Panc1 (cell line): ENCODE measurements at regions not wholly inside any gene's neighbourhood (a gene's known extent, or its start where the extent isn't known, plus 50 kb on each side); places are given as distances from the start of the nearest gene placed in this dataset.
"Not testable (repeated sequence)": the region's sequence is repeated elsewhere in the genome, so short reads cannot be mapped to it uniquely, and the experiment has no call there.

Experiments
- ATAC-seq: fragments of 200-7000 bp; cut with Tn5 transposase; 2 replicates; pipeline ENCODE4 v1.9.1; 2020; ENCODE audit warnings: mild to moderate bottlenecking, moderate library complexity
- BruUV-seq: library from RNA; stranded (reverse); fragments of 400-500 nt; replicated peaks from 2 replicates; lab custom pipeline; 2021; lab: Mats Ljungman, UMichigan
- CTCF ChIA-PET: fragments of 300-600 bp; sonication (Branson Sonifier 250); formaldehyde crosslinking; loops from one replicate; lab custom pipeline; 2022; ENCODE audit warnings: antibody characterized with exemption; lab: Charles Lee
- POLR2A ChIA-PET: fragments of 300-600 bp; sonication (Branson Sonifier 250); formaldehyde crosslinking; loops from one replicate; lab custom pipeline; 2022; ENCODE audit warnings: antibody characterized with exemption; lab: Charles Lee
- DNase-seq: peaks from one replicate; pipeline ENCODE4 v3.0.0-alpha.2; 2010; ENCODE audit warnings: low read depth, low spot score
- H3K27ac ChIP-seq: 2 replicates; pipeline ENCODE4 v1.5.1; 2011; ENCODE audit warnings: mild to moderate bottlenecking, low read length, inconsistent platforms
- H3K27me3 ChIP-seq: fragments of 200-500 bp; sonication (Bioruptor generic); 2 replicates; pipeline ENCODE4 v1.6.0; 2014; ENCODE audit warnings: low read length, inconsistent platforms; ENCODE audit not compliant: control insufficient read depth, insufficient read depth
- H3K36me3 ChIP-seq: fragments of 200-500 bp; sonication (Bioruptor generic); 2 replicates; pipeline ENCODE4 v1.5.1; 2014; ENCODE audit warnings: inconsistent platforms, mild to moderate bottlenecking, low read length, moderate library complexity; ENCODE audit not compliant: control insufficient read depth, insufficient read depth
- H3K4me1 ChIP-seq: 2 replicates; pipeline ENCODE4 v1.5.1; 2011; ENCODE audit warnings: inconsistent platforms, mild to moderate bottlenecking, low read length, moderate library complexity; ENCODE audit not compliant: control insufficient read depth, insufficient read depth
- H3K4me3 ChIP-seq, 2 experiments: 2 replicates each; pipeline ENCODE4 v1.5.1; 2011 to 2012; ENCODE audit warnings: low read depth in 2 of 2, low read length in 2 of 2, mild to moderate bottlenecking in 2 of 2, inconsistent platforms in 1 of 2, moderate library complexity in 1 of 2
- H3K9me3 ChIP-seq: fragments of 200-500 bp; sonication (Bioruptor generic); 2 replicates; pipeline ENCODE4 v1.5.1; 2014; ENCODE audit warnings: low read depth, mild to moderate bottlenecking, inconsistent platforms, low read length, moderate library complexity; ENCODE audit not compliant: control insufficient read depth, insufficient read depth
- POLR2AphosphoS5 ChIP-seq: IDR thresholded peaks from 2 replicates; pipeline ENCODE4 v1.6.1; 2012; ENCODE audit warnings: mild to moderate bottlenecking, low read depth, low read length, moderate library complexity
- SIN3A ChIP-seq: IDR thresholded peaks from 2 replicates; pipeline ENCODE4 v1.6.1; 2012; ENCODE audit warnings: low read depth, mild to moderate bottlenecking, low read length, moderate library complexity, borderline replicate concordance; ENCODE audit not compliant: insufficient read depth
- TCF7L2 ChIP-seq: IDR thresholded peaks from 2 replicates; pipeline ENCODE4 v1.6.1; 2011; ENCODE audit warnings: mild to moderate bottlenecking, low read depth, low read length, inconsistent platforms
- in situ Hi-C: cut with HindIII; loops from 2 replicates; pipeline ENCODE4 v1.10.0; 2016; ENCODE audit warnings: low sequenced_read_pairs, low pct_unique_long_range_greater_than_20kb
- intact Hi-C: fragments of 100-400 bp; cut with micrococcal nuclease; formaldehyde crosslinking; loops from one replicate; pipeline ENCODE4 v1.10.0; 2022; ENCODE audit not compliant: unreplicated experiment
- TF ChIP-seq, protein P1 (sequence below): fragments of 450-650 bp; IDR thresholded peaks from 2 replicates; pipeline ENCODE4 v1.5.1; 2017; ENCODE audit warnings: mild to moderate bottlenecking
- TF ChIP-seq, protein P2 (sequence below), 2 experiments: IDR thresholded peaks; 2 replicates each; pipeline ENCODE4 v1.6.1; 2011 to 2012; ENCODE audit warnings: low read depth in 2 of 2, control low read depth in 1 of 2, low read length in 1 of 2, mild to moderate bottlenecking in 1 of 2, moderate library complexity in 1 of 2; ENCODE audit not compliant: insufficient read depth in 1 of 2

DNA sequence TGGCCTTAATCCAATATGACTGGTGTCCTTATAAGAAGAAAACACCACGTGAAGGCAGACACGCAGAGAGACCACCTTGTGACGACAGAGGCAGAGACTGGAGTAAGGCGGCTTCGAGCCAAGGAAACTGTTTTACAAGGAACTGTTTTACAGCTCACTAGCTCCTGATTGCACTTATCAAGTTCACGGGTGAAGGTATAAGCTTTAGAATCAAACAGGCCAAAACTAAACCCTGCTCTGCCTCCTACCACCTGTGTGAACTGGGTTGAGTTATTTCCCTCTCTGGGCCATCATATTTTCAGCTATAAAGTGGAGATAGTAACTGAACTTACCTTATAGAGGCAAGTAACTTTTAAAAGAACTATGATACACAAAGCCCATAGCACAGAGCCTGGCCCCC lies 166.9 kb upstream of the NFIA start:
- H3K27me3 ChIP-seq, result no peaks in the 10 kb centered on the region
- in situ Hi-C loops (no loop called here), intact Hi-C loops (no loop called here)
- no peaks in the 10 kb centered on the region for H3K9me3 ChIP-seq
- no peaks in the 10 kb centered on the region for H3K4me1 ChIP-seq
- no peak overlapping the region for H3K27ac ChIP-seq
- CTCF ChIA-PET, result interaction anchor here (0.6 to 0.7 kb wide), 2 partner anchors 14 to 1260 kb away, joined by 3 to 5 read pairs; no protein-coding TSS in a partner anchor
- no peak overlapping the region for H3K4me3 ChIP-seq
- TF ChIP-seq, protein P1, sequence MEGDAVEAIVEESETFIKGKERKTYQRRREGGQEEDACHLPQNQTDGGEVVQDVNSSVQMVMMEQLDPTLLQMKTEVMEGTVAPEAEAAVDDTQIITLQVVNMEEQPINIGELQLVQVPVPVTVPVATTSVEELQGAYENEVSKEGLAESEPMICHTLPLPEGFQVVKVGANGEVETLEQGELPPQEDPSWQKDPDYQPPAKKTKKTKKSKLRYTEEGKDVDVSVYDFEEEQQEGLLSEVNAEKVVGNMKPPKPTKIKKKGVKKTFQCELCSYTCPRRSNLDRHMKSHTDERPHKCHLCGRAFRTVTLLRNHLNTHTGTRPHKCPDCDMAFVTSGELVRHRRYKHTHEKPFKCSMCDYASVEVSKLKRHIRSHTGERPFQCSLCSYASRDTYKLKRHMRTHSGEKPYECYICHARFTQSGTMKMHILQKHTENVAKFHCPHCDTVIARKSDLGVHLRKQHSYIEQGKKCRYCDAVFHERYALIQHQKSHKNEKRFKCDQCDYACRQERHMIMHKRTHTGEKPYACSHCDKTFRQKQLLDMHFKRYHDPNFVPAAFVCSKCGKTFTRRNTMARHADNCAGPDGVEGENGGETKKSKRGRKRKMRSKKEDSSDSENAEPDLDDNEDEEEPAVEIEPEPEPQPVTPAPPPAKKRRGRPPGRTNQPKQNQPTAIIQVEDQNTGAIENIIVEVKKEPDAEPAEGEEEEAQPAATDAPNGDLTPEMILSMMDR, result no peak
- TF ChIP-seq, protein P2, sequence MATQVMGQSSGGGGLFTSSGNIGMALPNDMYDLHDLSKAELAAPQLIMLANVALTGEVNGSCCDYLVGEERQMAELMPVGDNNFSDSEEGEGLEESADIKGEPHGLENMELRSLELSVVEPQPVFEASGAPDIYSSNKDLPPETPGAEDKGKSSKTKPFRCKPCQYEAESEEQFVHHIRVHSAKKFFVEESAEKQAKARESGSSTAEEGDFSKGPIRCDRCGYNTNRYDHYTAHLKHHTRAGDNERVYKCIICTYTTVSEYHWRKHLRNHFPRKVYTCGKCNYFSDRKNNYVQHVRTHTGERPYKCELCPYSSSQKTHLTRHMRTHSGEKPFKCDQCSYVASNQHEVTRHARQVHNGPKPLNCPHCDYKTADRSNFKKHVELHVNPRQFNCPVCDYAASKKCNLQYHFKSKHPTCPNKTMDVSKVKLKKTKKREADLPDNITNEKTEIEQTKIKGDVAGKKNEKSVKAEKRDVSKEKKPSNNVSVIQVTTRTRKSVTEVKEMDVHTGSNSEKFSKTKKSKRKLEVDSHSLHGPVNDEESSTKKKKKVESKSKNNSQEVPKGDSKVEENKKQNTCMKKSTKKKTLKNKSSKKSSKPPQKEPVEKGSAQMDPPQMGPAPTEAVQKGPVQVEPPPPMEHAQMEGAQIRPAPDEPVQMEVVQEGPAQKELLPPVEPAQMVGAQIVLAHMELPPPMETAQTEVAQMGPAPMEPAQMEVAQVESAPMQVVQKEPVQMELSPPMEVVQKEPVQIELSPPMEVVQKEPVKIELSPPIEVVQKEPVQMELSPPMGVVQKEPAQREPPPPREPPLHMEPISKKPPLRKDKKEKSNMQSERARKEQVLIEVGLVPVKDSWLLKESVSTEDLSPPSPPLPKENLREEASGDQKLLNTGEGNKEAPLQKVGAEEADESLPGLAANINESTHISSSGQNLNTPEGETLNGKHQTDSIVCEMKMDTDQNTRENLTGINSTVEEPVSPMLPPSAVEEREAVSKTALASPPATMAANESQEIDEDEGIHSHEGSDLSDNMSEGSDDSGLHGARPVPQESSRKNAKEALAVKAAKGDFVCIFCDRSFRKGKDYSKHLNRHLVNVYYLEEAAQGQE (IDR thresholded peaks at IDR 0.05; ENCODE audit: insufficient read depth in 1 of 2, low read depth in 2 of 2, low read length in 1 of 2), result no peak
- TF ChIP-seq POLR2AphosphoS5 (no peak), TCF7L2 (no peak), SIN3A (no peak)
- DNase-seq, result no peak
- ATAC-seq, result no peak
- POLR2A ChIA-PET, result no interaction called here
- H3K36me3 ChIP-seq, result no peaks in the 10 kb centered on the region
- BruUV-seq, result no TSS peak

DNA sequence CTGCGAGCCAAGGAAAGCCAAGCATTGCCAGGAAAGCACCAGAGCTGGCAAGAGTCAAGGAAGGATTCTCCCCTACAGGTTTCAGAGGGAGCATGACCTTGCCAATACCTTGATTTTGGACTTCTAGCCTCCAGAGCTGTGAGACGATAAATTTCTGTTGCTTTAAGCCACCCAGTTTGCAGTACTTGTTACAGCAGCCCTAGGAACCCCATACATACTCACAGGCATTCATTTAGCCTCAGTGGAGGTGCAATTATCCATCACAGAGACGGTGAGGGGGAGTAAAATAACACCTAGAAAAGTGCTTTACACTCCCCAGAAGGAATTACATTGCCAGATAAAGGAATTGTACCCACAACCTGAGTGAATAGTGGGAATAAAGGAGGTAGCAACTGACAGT lies 167.4 kb upstream of the NFIA start:
- DNase-seq, result no peak
- ATAC-seq, result no peak
- H3K36me3 ChIP-seq, result no peaks in the 10 kb centered on the region
- no peak overlapping the region for H3K4me3 ChIP-seq
- ChIA-PET CTCF (no interaction called here), POLR2A (no interaction called here)
- H3K9me3 ChIP-seq, result no peaks in the 10 kb centered on the region
- BruUV-seq, result no TSS peak
- H3K27me3 ChIP-seq, result no peaks in the 10 kb centered on the region
- intact Hi-C loops (no loop called here), in situ Hi-C loops (no loop called here)
- no peaks in the 10 kb centered on the region for H3K4me1 ChIP-seq
- no peak overlapping the region for H3K27ac ChIP-seq
- TF ChIP-seq POLR2AphosphoS5 (no peak), TCF7L2 (no peak)

DNA sequence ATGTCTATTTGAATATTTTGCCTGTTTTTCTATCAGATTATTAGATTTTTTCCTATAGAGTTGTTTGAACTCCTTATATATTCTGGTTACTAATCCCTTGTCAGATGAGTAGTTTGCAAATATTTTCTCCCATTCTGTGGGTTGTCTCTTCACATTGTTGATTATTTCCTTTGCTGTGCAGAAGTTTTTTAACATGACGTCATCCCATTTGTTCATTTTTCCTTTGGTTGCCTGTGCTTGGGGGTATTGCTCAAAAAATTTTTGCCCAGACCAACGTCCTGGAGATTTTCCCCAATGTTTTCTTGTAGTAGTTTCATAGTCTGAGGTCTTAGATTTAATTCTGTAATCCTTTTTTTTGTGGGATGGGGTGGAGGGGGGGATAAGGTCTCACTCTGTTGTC lies 168.7 kb upstream of the NFIA start:
- in situ Hi-C loops, H3K4me1 ChIP-seq, H3K36me3 ChIP-seq, ATAC-seq, H3K4me3 ChIP-seq, BruUV-seq, CTCF ChIA-PET, H3K27me3 ChIP-seq, POLR2A ChIA-PET, H3K9me3 ChIP-seq, intact Hi-C loops, DNase-seq, H3K27ac ChIP-seq: not testable (repeated sequence)
